UCSD-AML1 (cell line): ENCODE measurements at regions not wholly inside any gene's neighbourhood (a gene's known extent, or its start where the extent isn't known, plus 50 kb on each side); places are given as distances from the start of the nearest gene placed in this dataset.
"Not testable (repeated sequence)": the region's sequence is repeated elsewhere in the genome, so short reads cannot be mapped to it uniquely, and the experiment has no call there.

ENCODE experiments used
- DNase-seq: peaks from one replicate; lab custom pipeline; 2025; ENCODE audit not compliant: unreplicated experiment; lab: John Stamatoyannopoulos, UW

DNA sequence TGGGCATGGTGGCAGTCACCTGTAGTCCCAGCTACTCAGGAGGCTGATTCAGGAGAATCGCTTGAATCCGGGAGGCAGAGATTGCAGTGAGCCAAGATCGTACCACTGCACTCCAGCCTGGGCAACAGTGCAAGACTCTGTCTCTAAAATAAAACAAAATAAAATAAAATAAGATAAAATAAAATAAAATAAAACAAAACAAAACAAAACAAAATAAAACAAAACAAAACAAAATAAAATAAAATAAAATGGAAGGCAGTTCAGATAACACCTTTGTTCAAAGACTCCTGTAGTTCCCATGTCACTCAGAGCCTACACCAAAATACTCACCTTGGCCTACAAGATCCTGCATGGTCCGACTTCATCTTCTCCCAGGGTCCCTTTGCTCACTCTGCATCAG is 61.3 kb downstream of the SYF2 start:
- not testable (repeated sequence) for DNase-seq

DNA sequence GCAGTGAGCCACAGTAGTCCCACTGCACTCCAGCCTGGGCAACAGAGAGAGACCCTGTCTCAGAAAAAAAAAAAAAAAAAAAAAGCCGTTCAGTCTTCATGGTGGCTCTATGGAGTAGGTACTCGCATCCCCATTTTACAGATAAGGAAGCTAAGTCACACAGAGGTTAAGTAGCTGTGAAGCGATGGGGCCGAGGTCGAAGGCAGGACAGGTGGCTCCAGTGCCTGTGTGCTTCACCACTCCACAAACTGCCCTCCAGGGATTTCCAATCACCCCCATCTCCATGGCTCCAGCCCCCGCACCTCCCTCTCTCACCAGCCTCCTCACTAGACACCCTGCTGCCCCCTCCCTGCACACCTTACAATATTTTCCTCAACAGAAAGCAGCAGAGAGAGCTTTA is 61.9 kb downstream of the SYF2 start:
- no peak for DNase-seq

DNA sequence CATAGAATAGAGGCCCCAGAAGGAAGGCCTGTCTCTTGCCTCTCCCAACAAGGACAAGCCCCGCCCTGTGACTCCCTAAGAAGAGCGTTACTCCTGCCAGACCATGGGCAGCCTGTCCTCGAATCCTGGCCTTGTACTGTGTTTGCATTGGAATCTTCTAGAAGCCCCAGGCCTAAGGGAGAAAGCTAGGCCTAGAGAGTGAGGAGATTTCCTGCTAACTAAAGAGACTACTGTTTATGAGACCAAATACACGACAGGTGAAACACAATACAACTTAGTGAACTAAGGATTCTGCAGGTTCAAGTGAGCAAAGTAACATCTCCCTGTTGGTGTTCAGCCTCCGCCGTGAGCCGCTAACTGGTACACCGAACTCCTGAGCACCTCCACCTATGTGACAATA is 62.7 kb downstream of the SYF2 start:
- DNase-seq = no peak

DNA sequence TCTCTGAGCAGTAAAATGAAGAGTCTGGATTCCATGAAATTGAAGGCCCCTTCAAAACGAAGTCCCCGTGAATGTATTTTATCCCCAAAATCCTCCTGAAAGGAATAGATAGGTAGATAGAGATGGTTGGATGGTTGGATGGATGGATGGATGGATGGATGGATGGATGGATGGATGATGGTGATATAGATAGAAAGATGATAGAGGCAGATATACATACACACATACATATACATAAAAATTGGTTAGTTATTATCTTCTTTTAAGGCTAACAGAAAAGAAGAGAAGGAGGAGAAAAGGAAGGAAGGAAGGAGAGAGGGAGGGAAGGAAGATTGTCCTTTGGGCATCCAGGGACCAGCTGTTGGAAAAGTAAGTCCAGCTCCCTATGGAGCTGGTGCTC is 63.1 kb downstream of the SYF2 start:
- DNase-seq = no peak

DNA sequence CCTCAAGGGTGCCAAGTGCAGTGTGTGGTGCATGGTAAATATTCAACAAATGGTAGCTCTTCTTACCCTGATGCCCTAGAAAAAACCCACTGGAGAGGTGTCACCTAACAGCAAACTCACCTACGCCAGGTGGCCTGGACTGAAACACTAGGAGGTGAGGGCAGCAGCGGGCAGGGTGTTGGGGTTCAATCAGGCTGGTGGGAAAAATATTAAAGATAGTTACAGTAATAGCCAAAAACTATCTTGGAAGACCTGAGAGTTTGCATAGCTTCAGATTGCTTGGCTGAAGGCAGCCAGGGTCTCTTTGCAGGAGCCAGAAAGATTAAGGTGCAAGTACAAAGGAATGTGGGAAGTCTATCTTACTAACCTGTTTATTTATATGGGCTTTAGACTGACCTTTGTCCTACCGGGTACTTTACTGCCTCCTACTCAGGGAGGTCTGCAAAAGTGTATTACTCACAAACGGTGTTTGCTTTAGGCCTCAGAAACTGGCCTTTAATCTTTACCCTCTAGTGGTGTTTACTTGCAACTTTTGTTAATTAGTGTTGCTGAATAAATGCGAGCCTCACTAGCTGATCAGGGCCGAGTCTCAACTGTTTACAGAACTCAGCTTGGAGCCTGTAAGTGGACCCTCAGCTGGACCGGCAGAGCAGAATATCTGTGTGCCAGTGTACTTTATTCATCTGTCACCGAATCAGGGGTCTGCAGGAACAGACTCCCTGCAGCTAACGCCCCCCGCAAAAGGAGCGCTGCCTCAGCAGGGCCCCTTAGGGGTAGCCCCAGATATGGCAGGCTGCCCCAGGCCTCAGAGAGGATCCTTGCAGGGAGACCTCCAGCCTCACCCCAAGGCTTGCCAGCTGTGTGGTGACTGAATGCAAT is 63.9 kb downstream of the SYF2 start:
- no peak for DNase-seq

DNA sequence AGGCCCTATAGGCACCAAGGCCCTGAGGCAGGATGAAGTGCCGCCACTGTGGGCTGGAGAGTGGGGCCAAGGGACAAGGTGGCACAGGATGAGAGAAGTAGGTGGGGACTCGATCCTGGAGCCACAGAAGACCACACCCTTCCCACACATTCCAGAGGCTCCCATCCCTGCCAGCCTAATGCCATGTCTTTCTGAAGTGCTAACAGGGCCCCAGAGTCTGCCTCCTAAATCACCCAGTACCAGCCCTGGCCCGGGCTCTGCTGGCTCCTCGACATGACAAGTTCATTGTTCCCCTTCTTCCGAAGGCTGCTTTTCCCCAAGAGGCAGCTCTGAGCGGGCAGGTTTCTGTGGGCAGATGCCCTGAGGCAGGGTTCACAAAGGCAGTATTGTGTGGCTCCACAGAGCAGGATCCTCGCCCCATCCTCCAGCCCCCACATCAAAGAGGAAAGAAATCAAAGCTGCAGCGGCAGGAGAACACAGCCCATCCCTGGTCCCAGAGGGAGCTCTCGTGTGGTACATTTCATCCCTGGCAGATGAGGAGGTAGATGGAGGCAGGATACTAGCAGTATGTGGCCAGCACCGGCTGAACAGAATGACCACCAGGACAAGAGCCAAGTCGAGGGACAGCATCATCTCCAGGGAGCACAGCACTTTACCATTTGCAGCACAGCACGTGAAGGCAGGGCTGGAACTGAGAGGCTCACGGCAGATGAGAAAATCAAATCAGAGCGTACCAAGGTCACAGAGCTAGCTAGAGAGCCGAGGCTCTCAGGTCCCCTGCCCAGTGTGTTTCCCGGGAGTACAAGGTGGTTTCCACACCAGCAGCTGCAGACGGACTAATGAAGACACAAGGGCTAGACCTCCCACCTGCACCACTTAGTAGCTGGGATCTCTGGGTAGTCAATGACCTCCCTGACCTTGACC is 64.8 kb downstream of the SYF2 start:
- DNase-seq = no peak

DNA sequence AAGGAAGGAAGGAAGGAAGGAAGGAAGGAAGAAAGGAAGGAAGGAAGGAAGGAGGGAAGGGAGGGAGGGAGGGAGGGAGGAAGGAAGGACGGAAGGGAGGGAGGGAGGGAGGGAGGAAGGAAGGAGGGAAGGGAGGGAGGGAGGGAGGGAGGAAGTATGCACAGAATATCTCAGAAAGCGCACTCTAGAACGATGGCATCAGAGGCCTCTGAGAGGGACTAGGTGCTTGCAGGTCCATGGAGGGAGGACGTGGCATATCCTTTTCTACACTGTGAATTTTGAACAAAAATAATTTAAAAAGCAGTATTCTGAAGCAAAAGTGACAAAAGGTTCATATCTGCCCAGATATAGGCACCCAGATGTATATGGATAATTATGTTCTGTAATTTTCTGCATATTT is 65.5 kb downstream of the SYF2 start:
- no peak for DNase-seq

DNA sequence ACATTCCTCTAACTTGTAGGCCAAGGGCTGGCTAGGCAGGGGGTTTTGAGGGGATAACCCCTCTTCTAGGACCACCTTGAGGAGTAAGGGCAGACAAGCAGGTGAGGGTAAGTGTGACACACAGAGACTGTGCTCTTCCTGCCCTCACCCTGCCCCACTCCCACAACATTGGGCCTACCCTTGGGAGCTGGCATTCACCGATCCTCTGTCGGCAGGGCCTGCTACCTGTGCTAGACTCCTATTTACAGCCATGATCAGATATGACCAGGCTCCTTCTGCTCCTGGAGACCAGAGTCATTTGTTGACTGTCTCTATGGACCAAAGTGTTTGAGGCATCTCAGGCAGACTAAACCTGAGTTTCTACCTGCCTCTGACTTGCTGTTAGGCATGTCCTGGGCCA is 68.3 kb downstream of the SYF2 start:
- no peak for DNase-seq

DNA sequence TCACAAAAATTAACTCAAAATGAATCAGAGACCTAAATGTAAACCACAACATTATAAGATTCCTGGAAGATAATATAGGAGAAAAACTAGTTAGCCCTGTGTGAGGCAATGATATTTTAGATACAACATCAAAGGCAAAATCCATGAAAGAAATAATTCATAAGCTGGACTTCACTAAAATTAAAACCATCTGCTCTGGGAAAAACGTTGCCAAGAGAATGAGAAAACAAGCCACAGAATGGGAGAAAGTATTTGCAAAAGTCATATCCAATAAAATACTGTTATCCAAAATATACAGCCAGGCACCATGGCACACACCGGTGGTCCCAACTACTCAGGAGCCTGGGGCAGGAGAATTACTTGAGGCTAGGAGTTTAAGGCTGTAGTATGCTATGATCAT is 70.3 kb downstream of the SYF2 start:
- DNase-seq = no peak

DNA sequence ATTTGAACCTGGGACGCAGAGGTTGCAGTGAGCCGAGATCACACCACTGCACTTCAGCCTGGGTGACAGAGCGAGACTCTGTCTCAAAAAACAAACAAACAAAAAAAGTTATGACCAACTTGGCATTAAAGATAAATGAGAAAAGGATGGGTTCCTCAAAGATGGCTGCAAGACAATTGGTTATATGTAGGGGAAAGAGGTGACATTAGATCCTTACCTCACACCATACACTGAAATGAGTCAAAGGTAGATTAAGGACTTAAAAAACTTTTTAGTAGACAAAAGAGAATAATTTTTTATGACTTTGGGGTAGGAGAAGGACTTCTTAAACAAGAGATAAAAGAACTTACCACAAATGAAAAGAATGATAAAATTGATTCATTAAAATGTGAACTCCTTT is 74.5 kb downstream of the SYF2 start:
- DNase-seq = no peak

DNA sequence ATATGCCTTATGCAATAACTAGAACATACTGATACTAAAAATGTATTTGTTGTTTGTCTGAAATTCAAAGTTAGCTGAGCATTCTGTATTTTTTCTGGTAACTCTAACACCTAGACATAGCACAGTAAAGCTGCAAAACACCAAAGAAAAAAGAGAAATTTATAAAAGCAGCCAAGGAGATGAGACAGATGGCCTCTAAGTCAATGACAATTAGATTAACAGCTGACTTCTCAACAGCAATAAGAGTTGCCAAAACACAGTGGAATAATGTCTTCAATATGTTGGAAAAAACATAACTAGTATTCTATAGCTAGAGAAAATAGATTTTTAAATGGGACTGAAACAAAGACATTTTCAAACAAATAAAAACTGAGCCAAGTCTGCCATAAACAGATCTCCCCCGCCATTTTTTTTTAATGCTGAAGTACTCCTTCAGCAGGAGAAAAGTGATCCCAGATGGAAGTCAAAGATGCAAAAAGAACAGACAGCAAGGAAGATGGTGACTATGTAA is 81.3 kb downstream of the SYF2 start:
- DNase-seq = no peak

DNA sequence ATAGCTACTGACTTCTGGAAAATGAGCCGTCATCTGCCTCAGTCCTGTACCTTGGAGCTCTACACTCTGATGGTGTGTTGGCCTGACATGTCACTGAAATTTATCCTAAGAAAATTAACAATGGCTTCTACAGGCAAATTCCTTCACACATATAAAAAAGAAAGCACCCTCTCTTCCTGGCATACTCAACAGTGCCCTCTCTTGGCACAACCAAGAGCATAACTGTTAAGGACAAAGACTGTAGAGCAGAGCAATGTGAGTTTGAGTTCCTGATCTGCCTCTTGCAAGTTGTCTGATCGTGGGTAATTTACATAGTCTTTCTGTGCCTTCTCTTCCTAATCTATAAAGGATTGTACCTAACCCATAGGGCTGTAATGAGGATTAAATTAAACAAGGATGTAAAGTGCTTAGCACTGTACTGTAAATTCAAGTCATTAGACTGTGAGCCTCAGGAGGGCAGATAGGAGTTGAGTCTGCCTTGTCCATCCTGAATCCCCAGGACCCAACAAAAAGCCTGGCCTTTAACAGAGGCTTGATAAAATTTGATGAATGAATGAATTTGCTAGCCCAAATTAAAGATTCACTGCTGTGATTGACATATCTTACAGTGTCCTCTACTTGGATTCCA is 83.5 kb downstream of the SYF2 start:
- no peak for DNase-seq

DNA sequence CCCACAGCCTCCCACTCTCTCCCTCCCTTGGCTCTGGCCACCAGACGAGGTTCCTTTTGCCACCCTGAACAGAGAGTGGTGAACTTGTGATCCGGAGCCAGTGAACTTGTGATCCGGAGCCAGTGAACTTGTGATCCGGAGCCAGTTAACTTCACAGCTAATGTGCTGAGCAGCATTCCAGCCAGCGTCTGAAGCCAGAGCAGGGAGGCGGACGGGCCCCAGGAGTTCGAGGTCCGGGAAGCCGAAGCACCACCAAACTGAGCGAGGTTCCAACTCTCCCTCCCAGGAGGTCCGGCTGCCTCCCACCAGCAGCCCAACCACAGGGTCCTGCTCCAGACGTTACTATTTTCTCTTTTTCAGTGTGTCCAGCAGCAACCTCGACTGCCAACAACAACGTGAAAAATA is 85.8 kb downstream of the SYF2 start:
- DNase-seq = no peak

DNA sequence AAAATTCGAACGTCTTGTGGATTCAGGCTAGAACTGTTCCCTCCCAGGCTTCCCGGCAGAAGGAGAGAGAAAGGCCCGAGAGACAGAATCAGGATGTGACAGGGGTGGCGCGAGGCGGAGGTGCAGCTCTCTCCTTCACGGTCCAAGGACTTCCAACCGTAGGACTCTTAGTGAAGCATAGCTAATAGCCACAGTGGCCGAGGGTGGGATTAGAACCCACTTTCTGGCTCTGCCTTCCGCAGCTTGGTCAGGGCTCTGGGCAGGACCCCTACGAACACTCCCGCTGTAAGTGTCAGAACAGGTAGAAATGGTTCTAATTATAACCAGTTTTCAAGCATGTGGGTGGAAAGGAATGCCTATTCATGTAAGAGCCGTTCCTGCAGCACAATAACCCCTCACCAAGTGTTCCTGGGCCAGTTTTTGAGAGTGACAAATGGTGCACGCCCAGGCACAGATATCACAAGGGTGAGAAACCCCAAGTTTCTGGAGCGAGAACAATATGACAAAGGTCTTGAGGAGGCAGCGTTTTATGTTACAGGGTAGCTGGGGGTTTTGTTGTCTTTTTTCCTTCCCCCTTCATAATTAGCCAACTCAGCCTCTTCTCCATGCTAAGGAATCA is 86.4 kb downstream of the SYF2 start:
- no peak for DNase-seq

DNA sequence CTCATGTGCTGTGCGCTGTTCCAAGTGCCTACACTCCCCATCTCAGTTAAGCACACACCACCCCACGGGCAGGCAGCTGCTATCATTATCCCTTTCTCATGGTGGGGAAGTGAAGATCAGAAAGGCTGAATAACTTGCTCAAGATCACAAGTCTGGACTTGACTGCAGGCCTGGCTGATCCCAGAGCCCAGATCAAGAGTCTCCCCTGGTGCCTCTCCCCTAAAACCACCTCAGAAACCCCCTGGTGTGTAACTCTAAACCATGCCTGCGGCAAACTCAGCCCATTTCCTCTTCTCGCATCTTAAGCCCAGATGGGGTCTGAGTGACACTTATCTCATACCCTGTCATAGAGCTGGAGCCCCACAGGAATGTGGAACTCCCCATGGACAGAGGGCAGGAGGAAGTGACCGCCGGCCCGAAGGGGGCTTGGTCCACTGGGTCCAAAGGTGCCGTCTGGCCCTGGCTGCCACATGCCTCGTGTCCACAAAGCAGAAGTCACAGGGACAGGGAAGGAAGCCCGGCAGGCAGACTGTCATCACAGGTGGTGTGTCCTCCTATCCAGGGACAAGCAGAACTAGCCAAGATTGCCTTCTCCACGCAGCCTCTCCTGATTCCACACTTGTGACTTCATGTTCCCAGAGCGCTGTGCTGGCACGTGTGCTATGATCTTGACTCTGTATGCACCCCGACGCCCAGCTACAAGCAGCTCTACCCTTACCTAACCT is 92.1 kb downstream of the SYF2 start:
- DNase-seq = no peak

DNA sequence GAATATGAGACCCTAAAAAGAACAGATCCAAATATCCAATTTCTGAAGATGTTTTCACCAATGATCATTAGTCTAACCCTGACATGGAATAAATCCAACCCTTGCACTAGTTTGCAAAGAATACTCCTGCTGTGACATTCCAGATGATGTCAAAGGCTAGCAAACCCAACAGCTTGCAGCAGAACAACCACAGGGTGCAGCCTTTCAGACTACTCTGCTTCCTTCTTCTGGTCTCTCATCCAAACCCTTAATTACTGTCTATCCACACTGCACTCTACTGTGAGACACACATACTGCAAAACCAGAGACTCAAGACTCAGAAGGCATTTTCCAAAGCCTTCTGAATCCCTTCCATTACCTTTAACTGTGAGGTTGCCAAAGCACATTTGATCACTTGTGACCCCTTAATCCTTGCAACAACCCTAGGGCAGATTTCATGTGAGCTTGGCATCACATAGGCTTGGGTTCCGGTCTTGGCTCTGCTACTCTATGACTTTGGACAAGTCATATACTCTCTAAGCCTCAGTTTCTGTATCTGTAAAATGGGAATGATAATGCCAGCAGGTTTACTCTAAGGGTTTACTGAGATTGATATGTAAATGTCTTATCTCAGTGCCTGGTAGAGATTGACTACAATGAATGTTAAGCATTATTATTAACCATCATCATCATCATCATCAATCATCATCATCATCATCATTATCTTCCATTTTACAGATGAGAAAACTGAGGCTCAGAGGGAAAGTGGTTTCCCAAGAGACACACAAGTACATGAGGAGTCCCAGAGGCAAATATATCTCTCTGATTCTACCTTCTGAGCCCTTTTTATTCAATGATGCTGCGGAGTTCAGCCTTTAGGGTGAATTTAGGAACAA is 94.5 kb downstream of the SYF2 start:
- no peak for DNase-seq

DNA sequence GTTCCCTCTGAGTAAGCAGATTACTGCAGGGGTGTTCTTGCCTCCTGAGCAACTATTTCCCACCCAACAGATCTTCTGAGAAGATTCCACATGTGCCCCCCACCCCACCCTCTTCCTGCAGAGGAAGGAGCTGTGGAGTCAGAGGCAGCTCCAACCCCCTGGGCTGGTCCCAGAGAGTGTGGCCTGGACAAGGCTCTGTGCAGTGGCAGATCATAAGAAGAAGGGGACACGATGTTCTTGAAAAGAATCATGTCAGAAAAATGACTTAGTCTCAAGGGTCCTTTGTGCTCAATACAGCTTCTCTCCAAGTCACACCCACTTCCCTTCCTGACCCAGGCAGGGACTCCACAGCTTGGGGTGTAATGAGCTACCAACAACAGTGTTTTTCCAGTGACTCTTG is 95.2 kb downstream of the SYF2 start:
- DNase-seq = no peak

DNA sequence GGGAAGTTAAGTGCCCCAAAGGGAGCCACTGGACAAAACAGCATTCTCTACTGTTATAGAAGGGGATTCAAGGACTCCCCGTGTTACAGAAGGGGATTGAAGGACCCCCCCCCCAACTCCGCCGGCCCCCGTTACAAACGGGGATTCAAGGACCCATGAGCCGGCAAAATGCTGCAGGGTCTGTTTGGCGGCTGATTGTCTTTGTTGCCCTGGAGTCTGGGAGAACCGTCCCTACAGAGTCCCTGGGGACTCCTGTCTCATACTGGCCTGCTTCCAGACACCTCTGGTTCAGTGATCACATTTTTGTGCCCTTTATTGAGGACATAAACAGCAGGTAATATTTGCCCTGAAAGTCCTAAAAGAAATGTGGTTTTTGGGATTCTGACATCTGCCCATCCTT is 96.4 kb downstream of the SYF2 start:
- DNase-seq = no peak

DNA sequence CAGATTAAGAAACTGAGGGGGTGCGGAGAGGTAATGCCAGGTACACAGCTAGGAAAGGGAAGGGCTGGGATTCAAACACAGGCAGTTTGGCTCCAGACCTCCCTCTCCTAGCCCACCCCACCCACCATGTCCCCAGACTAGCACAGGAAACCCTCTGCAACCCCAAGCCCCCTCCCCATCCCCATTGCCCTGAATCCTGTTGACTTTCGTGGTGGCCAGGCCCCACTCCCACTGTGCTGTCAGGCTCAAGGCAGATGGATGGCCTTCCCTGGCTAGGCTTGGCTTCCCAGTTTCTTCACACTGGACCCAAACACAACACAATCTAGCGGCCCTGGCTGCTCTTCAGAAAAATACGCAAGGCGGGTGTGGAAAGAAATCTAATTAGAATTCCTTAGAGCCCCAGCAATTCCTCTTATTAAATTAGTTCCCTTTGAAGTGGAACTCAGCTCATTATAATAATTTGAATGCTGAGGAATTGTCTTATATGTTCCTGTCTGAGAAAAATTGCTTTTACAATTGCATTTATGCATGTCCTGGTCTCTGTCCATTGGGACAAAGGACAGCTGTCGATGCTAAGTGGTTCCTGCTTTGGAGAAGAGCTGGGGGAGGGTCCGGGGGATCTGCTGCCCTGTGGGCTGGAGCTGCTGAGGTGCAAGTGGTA is 97.4 kb downstream of the SYF2 start:
- DNase-seq = no peak
